Dendritic cell treated with granulocyte-macrophage colony-stimulating factor and Interleukin-4, amounts not matched to agents 40 ng/mL and 50 ng/mL, for 4 days (primary cell): ENCODE measurements at regions not wholly inside any gene's neighbourhood (a gene's known extent, or its start where the extent isn't known, plus 50 kb on each side); places are given as distances from the start of the nearest gene placed in this dataset.

ENCODE experiments used
- H3K27ac Mint-ChIP-seq: one replicate; pipeline ENCODE4 v1.8.0; 2022; ENCODE audit warnings: mild to moderate bottlenecking, mixed read lengths
- H3K27me3 Mint-ChIP-seq: one replicate; pipeline ENCODE4 v1.8.0; 2022; ENCODE audit warnings: mild to moderate bottlenecking, mixed read lengths
- H3K36me3 Mint-ChIP-seq: one replicate; pipeline ENCODE4 v1.8.0; 2022; ENCODE audit warnings: low read depth, mixed read lengths
- H3K4me1 Mint-ChIP-seq: one replicate; pipeline ENCODE4 v1.8.0; 2022; ENCODE audit warnings: low read depth, mixed read lengths
- H3K4me3 Mint-ChIP-seq: one replicate; pipeline ENCODE4 v1.8.0; 2022; ENCODE audit warnings: mild to moderate bottlenecking, moderate library complexity, mixed read lengths
- H3K9me3 Mint-ChIP-seq: one replicate; pipeline ENCODE4 v1.8.0; 2022; ENCODE audit warnings: mixed read lengths
- intact Hi-C: fragments of 100-400 bp; cut with micrococcal nuclease; formaldehyde crosslinking; loops from one replicate; pipeline ENCODE4 v1.15.0; 2022

DNA sequence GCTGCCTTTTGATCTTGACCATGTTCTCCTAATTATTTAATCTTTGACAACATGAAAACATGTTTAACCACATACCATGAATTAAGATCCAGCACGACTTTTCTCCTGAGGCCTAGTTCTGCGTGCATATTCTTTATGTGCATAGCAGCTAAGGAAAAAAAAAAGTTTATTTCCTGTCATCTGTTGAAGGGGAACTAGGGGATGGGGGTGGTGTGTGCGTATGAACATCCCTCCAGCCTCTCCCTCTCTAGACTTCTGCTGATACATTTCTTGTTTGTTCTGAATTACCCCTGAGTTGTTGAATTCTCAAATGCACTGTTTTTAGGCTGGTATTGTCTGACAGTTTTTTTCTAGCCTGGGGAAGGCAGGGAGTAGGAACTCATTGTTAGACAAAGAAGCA lies 543.3 kb downstream of the FGF9 start:
- Mint-ChIP-seq H3K4me3 (no peak overlapping the region), H3K36me3 (no peaks in the 10 kb centered on the region), H3K27me3 (no peaks in the 10 kb centered on the region), H3K4me1 (peaks cover 8% of the 10 kb centered on the region), H3K9me3 (no peaks in the 10 kb centered on the region), H3K27ac (no peak overlapping the region)
- intact Hi-C loops = no loop called here

DNA sequence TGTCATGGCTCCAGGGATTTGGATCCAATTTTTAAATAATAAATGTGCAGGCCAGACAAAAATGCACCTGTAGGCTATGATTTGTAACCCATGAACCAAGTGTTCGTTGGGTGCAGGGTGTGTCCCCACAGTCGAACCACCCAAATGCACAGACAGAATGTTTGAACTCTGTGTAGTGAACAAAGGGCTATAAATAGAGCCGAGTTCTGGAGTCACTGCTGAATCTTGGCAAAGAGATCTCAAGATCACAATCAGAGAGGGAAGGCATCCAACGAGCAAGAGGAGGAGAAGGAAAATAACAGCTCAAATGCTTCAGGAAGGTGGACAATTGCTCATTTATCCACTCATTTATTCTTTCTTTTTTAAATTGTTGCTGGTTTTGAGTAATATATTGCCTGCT lies 547.9 kb downstream of the FGF9 start:
- intact Hi-C loops = no loop called here
- H3K4me3 Mint-ChIP-seq = no peak overlapping the region
- H3K36me3 Mint-ChIP-seq = no peaks in the 10 kb centered on the region
- H3K9me3 Mint-ChIP-seq = no peaks in the 10 kb centered on the region
- no peak overlapping the region for H3K27ac Mint-ChIP-seq
- H3K4me1 Mint-ChIP-seq = peaks cover 7% of the 10 kb centered on the region
- H3K27me3 Mint-ChIP-seq = no peaks in the 10 kb centered on the region

DNA sequence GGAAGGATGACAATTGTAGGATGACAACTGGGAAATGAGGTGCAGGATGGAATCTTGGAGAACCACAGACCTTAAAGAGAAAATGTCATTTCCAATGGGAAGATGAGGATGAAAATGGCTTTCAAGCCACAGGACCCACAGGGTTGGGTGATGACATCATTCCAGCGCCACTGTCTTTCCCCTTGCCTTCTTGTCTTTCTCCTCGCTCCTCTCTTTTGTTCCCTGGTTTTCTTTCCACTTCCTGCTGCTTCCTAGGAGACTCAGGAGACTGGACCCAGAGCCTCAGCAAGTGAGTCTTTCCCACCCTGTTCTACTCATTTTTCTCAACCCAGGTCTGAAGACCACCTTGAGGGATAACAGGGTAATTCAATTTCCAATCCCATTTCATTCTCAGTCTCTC lies 548.8 kb downstream of the FGF9 start:
- no peak overlapping the region for H3K27ac Mint-ChIP-seq
- H3K4me1 Mint-ChIP-seq = no peaks in the 10 kb centered on the region
- H3K36me3 Mint-ChIP-seq = no peaks in the 10 kb centered on the region
- intact Hi-C loops = no loop called here
- H3K27me3 Mint-ChIP-seq = no peaks in the 10 kb centered on the region
- H3K4me3 Mint-ChIP-seq = no peak overlapping the region
- H3K9me3 Mint-ChIP-seq = no peaks in the 10 kb centered on the region

DNA sequence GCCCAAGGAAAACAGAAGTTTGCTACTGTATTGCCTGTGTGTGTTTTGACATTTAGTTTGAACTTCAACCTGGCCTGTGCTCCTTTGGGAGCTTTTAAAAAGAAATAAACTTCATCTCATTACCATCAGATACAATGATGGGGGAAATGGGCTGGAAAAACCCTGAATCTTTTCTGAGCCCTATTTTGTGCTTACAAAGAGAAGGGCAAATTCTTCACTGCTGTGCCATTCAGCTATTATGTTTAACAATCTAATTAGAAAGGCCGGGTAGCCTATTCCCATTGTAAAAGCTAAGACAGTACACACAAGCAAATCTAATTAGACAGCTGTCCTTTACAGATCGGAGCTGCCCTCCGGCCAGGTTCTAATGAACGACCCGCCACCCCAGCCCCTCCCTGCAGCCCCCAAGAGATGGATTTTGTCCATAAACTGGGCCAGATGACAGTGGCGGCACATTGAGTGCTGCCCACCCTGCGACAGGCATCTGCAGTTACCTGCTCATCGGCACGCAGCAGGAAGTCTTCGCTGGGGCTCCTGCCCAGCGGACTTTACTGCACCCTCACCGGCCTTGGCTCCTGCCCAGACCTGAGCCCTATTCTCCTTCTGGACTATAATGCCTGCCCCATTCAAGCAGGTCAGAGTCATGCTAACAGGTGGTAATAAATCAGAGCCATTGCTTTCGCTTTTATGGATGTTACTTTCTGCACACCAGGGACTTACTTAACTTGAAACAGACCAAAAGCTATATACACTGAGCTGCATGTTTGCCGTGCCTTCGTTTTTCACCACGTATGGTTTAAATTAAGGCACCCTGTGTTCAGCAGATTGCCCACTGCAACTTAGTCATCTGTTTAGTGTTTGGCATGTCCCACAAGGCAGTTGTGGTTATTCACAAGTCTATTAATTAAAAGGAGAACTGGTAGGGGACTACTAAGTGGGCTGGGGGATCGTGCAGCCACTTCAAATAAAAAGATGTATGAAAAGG lies 549.6 kb downstream of the FGF9 start:
- Mint-ChIP-seq H3K4me3 (no peak overlapping the region), H3K4me1 (no peaks in the 10 kb centered on the region), H3K27me3 (no peaks in the 10 kb centered on the region), H3K36me3 (no peaks in the 10 kb centered on the region), H3K9me3 (no peaks in the 10 kb centered on the region), H3K27ac (no peak overlapping the region)
- intact Hi-C loops = no loop called here

DNA sequence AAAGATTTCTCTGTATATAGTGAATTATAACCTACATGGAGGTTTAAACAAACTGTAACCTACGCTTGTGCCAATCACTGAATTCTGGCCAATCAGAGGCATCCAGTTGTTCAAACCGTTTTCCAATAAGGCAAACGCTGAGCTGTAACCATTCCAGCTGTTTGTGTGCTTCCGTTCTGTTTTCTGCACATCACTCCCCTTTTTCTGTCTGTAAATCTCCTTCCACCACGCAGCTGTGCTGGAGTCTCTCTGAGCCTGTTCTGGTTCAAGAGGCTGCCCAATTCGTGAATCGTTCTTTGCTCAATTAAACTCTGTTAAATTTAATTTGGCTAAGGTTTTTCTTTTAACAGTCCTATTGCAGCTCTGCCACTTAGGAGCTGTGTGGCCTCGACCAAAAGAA lies 552.5 kb downstream of the FGF9 start:
- no peaks in the 10 kb centered on the region for H3K9me3 Mint-ChIP-seq
- no peaks in the 10 kb centered on the region for H3K36me3 Mint-ChIP-seq
- intact Hi-C loops = no loop called here
- no peak overlapping the region for H3K4me3 Mint-ChIP-seq
- H3K27ac Mint-ChIP-seq = no peak overlapping the region
- H3K27me3 Mint-ChIP-seq = no peaks in the 10 kb centered on the region
- no peaks in the 10 kb centered on the region for H3K4me1 Mint-ChIP-seq

DNA sequence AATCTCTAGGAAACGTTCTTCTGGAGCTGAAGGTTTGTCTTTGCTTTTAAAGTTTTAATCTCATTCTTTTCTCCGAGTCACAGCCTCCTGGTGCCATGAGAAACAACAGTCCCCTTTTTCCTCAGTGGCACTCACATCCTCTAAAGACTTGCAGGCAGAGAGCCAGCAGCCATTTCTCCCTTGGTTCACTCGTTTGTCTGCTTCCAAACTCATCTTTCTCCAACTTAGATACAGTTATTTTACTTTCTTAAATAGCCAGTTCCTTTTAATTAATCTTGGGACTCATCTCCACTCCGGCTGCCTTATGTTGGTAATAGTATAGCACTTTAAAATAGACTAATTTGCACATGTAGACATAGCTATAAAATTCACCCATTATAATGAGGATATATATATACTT lies 555.2 kb downstream of the FGF9 start:
- Mint-ChIP-seq H3K9me3 (no peaks in the 10 kb centered on the region), H3K27ac (no peak overlapping the region), H3K4me3 (no peak overlapping the region), H3K27me3 (no peaks in the 10 kb centered on the region), H3K4me1 (no peaks in the 10 kb centered on the region), H3K36me3 (no peaks in the 10 kb centered on the region)
- intact Hi-C loops = no loop called here

DNA sequence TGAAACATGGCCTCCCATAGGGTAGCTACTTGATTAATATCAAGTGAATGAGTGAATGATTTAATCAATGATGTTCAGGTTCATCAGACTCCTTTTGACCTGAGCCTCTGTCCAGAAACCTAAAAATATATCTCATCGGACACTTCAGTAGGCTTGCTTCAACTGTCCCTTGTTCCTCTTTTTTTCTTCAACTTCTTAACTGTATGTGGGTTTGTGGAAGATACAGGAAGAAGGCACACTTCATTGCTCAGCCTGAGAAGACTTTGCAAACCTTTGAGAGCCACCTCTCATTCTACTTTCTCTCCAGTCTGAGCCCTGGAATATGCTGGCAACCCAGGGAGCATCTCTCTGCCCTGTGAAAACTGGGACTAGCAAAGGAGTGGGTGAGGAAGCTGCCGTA lies 557.0 kb downstream of the FGF9 start:
- intact Hi-C loops = no loop called here
- no peaks in the 10 kb centered on the region for H3K9me3 Mint-ChIP-seq
- no peak overlapping the region for H3K27ac Mint-ChIP-seq
- no peaks in the 10 kb centered on the region for H3K36me3 Mint-ChIP-seq
- H3K4me1 Mint-ChIP-seq = no peaks in the 10 kb centered on the region
- H3K27me3 Mint-ChIP-seq = no peaks in the 10 kb centered on the region
- H3K4me3 Mint-ChIP-seq = no peak overlapping the region

DNA sequence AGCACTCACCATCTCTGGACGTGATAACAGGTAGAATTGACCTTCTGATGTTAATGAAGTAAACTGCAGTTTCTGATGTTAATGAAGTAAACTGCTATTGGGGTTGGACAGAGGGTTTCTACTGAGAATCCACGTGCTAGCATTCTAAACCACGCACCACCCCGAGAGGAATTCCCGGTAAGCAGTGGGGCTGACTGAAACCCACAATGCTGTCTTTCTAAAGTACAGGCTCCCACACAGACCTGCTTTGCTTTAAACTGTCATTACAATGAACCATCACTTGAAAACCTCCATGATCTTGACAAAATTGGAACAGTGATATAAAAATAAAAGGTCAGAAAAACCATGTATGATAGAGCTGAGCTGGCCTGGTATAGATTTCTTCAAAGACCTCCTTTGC lies 559.0 kb downstream of the FGF9 start:
- Mint-ChIP-seq H3K4me3 (no peak overlapping the region), H3K36me3 (no peaks in the 10 kb centered on the region), H3K4me1 (no peaks in the 10 kb centered on the region), H3K27ac (no peak overlapping the region), H3K27me3 (no peaks in the 10 kb centered on the region), H3K9me3 (no peaks in the 10 kb centered on the region)
- intact Hi-C loops = no loop called here

DNA sequence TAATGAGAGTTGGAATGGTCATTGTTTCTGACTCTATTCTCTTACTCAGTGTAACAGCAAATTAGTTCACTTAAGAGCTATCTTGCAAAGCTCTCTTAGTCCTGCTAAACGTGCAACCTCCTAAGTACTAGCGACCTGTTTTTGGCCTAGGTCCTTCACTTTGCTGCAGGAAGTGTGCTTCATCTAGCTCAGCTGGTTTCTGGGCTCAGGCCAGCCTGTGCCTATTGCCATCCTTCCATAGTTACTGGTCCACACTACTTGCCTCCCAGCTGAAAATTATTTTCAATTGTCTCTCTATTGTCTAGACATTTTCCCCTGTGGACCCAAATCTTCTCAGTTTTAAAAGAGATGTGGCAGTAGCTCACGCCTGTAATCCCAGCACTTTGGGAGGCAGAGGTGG lies 561.3 kb downstream of the FGF9 start:
- Mint-ChIP-seq H3K27ac (no peak overlapping the region), H3K36me3 (no peaks in the 10 kb centered on the region), H3K9me3 (no peaks in the 10 kb centered on the region), H3K4me3 (no peak overlapping the region), H3K4me1 (no peaks in the 10 kb centered on the region), H3K27me3 (no peaks in the 10 kb centered on the region)
- intact Hi-C loops = no loop called here

DNA sequence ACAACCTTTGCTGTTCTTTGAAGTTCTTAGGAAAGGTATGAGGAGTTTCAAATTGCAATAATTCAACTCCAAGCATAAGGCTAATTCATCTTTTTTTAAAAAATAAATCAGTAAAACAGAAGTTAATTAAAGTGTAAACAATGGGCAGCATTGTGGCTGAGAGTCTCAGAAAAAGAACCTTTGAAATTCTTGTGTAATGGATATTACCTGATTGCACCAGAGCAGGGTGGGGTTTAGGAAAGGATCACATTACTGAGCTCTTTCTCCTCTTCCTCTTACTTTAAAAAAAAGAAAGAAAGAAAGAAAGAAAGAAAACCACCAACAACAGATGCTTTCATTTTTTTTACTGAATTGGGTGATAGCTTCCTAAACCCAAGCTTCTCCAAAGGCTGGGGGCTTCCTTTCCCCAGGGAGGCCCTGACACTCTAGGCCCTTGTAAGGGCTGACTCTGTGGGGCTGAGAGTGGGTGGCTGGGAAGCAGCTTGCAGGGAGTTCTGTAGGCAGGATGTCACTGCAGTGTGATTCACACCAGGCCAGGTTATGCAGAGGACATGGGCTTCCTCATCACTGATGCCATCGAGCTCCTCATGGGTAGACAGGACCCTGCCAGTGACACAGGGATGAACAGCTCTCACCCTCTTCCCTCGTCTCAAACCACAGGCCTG lies 564.5 kb downstream of the FGF9 start:
- H3K36me3 Mint-ChIP-seq = no peaks in the 10 kb centered on the region
- no peak overlapping the region for H3K27ac Mint-ChIP-seq
- no peaks in the 10 kb centered on the region for H3K27me3 Mint-ChIP-seq
- no peaks in the 10 kb centered on the region for H3K4me1 Mint-ChIP-seq
- intact Hi-C loops = no loop called here
- no peak overlapping the region for H3K4me3 Mint-ChIP-seq
- H3K9me3 Mint-ChIP-seq = no peaks in the 10 kb centered on the region

DNA sequence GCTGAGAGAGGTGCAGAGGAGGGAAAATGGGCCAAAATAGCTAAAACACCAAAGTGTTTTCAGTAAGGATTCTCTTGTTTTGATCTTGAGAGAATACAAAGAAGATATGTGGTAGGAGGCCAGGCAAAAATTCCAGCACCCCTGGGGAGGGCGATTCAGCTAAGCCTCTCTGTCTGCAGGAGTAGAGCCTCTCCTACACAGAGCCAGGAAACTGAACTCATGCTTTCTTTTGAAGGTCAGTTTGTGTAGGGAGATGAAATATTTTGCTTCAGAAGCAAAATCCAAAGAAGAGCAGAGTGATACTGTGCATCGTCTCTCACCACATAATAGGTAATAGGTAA lies 565.0 kb downstream of the FGF9 start:
- H3K9me3 Mint-ChIP-seq = no peaks in the 10 kb centered on the region
- H3K27ac Mint-ChIP-seq = no peak overlapping the region
- H3K4me1 Mint-ChIP-seq = no peaks in the 10 kb centered on the region
- intact Hi-C loops = no loop called here
- H3K4me3 Mint-ChIP-seq = no peak overlapping the region
- no peaks in the 10 kb centered on the region for H3K36me3 Mint-ChIP-seq
- H3K27me3 Mint-ChIP-seq = no peaks in the 10 kb centered on the region

DNA sequence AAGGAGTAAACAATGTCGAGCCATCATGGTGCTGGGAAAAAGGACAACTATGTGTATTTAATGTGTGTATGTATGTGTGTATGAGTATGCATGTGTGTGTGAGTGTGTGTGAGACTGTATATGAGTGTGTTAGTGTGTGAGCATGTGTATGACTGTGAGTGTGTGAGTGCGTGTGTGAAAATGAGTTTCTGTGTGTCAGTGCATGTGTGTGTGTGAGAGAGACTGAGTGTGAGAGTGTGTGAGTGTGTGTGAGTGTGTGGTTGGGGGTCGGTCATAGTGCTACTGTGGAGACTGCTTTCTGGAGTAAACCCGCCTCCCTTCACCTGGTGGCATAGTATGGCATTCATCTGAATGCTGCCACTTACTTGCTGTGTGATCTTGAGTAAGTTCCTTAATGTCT lies 567.4 kb downstream of the FGF9 start:
- H3K27me3 Mint-ChIP-seq = no peaks in the 10 kb centered on the region
- no peak overlapping the region for H3K4me3 Mint-ChIP-seq
- no peak overlapping the region for H3K27ac Mint-ChIP-seq
- no peaks in the 10 kb centered on the region for H3K9me3 Mint-ChIP-seq
- H3K36me3 Mint-ChIP-seq = no peaks in the 10 kb centered on the region
- no peaks in the 10 kb centered on the region for H3K4me1 Mint-ChIP-seq
- intact Hi-C loops = no loop called here

DNA sequence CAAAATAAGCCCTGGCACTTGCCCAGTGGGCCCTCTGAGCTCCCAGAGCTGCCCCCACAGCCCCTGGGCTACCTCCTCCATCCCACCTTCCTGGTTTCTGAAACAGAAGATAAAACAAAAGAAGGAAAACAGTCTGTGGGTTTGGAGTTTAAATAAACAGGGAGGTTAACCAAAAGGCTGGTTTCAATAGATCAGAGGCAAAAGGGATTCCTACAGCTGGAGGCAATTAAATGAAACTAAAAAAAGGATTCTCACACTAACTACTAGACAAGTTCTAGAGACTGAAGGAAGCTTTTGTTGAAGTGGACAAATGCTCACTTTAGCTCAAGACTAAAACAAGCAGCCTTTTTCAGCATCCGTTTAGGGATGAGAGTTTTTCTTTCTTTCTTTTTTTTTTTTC lies 569.8 kb downstream of the FGF9 start:
- H3K27ac Mint-ChIP-seq = no peak overlapping the region
- no peaks in the 10 kb centered on the region for H3K27me3 Mint-ChIP-seq
- H3K4me3 Mint-ChIP-seq = no peak overlapping the region
- no peaks in the 10 kb centered on the region for H3K4me1 Mint-ChIP-seq
- H3K36me3 Mint-ChIP-seq = no peaks in the 10 kb centered on the region
- no peaks in the 10 kb centered on the region for H3K9me3 Mint-ChIP-seq
- intact Hi-C loops = no loop called here

DNA sequence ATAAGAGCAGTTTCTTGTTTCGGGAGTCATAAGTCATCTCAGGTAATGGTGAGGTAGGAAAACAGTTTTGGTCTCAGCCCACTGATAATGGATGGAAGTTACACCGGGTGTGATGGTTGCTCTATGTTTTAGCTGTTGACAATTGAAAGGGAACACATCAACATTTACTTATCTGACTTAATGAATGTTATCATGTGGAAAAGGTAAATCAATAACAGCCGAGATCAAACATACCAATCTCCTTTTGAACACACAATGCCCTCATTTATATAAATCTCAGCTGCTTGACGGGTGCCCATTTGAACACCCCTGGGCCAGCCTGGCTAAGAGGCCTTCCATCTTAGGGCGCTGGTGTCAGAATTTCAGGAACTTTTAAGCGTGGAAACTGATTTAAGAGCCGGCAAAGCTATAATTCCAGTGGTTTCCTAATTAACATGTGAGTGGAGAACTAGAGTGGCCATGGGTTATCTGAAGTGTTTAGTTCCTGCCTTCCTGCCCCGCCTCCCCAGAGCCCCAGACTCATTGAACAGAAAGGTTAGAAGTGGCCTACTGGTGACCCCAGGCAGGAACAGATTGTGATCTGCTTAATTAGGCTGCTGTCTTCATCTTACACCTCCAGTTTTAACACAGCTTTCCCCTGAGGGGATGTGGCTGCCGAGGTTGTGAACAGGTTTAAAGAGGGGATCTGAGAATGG lies 572.7 kb downstream of the FGF9 start:
- no peaks in the 10 kb centered on the region for H3K9me3 Mint-ChIP-seq
- no peak overlapping the region for H3K4me3 Mint-ChIP-seq
- no peaks in the 10 kb centered on the region for H3K27me3 Mint-ChIP-seq
- intact Hi-C loops = no loop called here
- H3K4me1 Mint-ChIP-seq = no peaks in the 10 kb centered on the region
- H3K36me3 Mint-ChIP-seq = no peaks in the 10 kb centered on the region
- no peak overlapping the region for H3K27ac Mint-ChIP-seq
